ENCODE measurements at regions not wholly inside any gene's neighbourhood (a gene's known extent, or its start where the extent isn't known, plus 50 kb on each side); places are given as distances from the start of the nearest gene placed in this dataset.

GRCh38 chr4:171721937-171722336 is 91.3 kb upstream of the GALNTL6 start:
- TF ChIP-seq CTCF (IDR thresholded peaks at IDR 0.05) (no peak), POLR2A (IDR thresholded peaks at IDR 0.05) (no peak)

All from esophagus squamous epithelium (tissue), 4 donors.